H1 (cell line): ENCODE measurements at regions not wholly inside any gene's neighbourhood (a gene's known extent, or its start where the extent isn't known, plus 50 kb on each side); places are given as distances from the start of the nearest gene placed in this dataset.

Source experiments
- POLR2AphosphoS5 ChIP-seq: IDR thresholded peaks from 2 replicates; pipeline ENCODE4 v1.6.1; 2011; ENCODE audit warnings: low read depth, low read length

- TF ChIP-seq POLR2AphosphoS5, result no peak
- TF ChIP-seq, all 59 proteins: peak for 0
Observed at GRCh38 chr13:20349564-20350381, 117.7 kb upstream of the GJB6 start (continued).
